CD4-positive, alpha-beta T cell (primary cell): ENCODE measurements at regions not wholly inside any gene's neighbourhood (a gene's known extent, or its start where the extent isn't known, plus 50 kb on each side); places are given as distances from the start of the nearest gene placed in this dataset.

Source experiments
- ATAC-seq: fragments of 200-7000 bp; cut with Tn5 transposase; one replicate; pipeline ENCODE4 v1.10.0; 2022; ENCODE audit warnings: mild to moderate bottlenecking; ENCODE audit not compliant: poor library complexity
- CTCF ChIA-PET: fragments of 350-600 bp; sonication (Branson Sonifier 250); formaldehyde crosslinking; loops from one replicate; lab custom pipeline; 2021; ENCODE audit warnings: antibody characterized with exemption, inconsistent platforms; lab: Charles Lee
- POLR2A ChIA-PET: fragments of 350-600 bp; sonication (Branson Sonifier 250); formaldehyde crosslinking; loops from one replicate; lab custom pipeline; 2021; ENCODE audit warnings: antibody characterized with exemption, inconsistent platforms; lab: Charles Lee
- DNase-seq, 14 experiments: peaks; one replicate each; pipeline ENCODE4 v3.0.0-alpha.2; 2013 to 2020; ENCODE audit warnings: mixed read lengths in 2 of 14
- H3K27ac ChIP-seq, 2 donors: one replicate each; pipeline versions ENCODE4 v1.5.1 to v1.7.0; 2013; ENCODE audit warnings: low read length in 2 of 2, low read depth in 1 of 2, mild to moderate bottlenecking in 1 of 2
- H3K27me3 ChIP-seq, 2 experiments: 1 replicate in 1 of 2; 2 replicates in 1 of 2; pipeline versions ENCODE4 v1.6.1 to v1.7.0; 2013; ENCODE audit warnings: low read length in 2 of 2, control low read depth in 1 of 2, mild to moderate bottlenecking in 1 of 2, moderate library complexity in 1 of 2; ENCODE audit not compliant: insufficient read depth in 2 of 2, control insufficient read depth in 1 of 2
- H3K36me3 ChIP-seq: one replicate; pipeline ENCODE4 v1.6.1; 2013; ENCODE audit warnings: low read length, control low read depth; ENCODE audit not compliant: insufficient read depth
- H3K4me1 ChIP-seq: one replicate; pipeline ENCODE4 v1.6.1; 2013; ENCODE audit warnings: low read length, control low read depth; ENCODE audit not compliant: insufficient read depth
- H3K4me3 ChIP-seq: one replicate; pipeline ENCODE4 v1.5.1; 2013; ENCODE audit warnings: mild to moderate bottlenecking, low read length, moderate library complexity
- H3K9me3 ChIP-seq, 2 experiments: 1 replicate in 1 of 2; 2 replicates in 1 of 2; pipeline versions ENCODE4 v1.6.1 to v1.7.0; 2013; ENCODE audit warnings: low read length in 2 of 2, mild to moderate bottlenecking in 2 of 2, control low read depth in 1 of 2, moderate library complexity in 1 of 2; ENCODE audit not compliant: control insufficient read depth in 1 of 2, insufficient read depth in 1 of 2
- H3K27ac Mint-ChIP-seq: one replicate; pipeline ENCODE4 v1.8.0; 2020; ENCODE audit warnings: mixed read lengths
- H3K27me3 Mint-ChIP-seq: one replicate; pipeline ENCODE4 v1.8.0; 2021; ENCODE audit warnings: mixed read lengths
- H3K36me3 Mint-ChIP-seq: one replicate; pipeline ENCODE4 v1.8.0; 2021; ENCODE audit warnings: low read depth, mixed read lengths
- H3K4me1 Mint-ChIP-seq: one replicate; pipeline ENCODE4 v1.8.0; 2021; ENCODE audit warnings: low read depth, mixed read lengths
- H3K4me3 Mint-ChIP-seq: one replicate; pipeline ENCODE4 v1.8.0; 2020; ENCODE audit warnings: mild to moderate bottlenecking, mixed read lengths
- H3K9me3 Mint-ChIP-seq: one replicate; pipeline ENCODE4 v1.8.0; 2020; ENCODE audit warnings: mixed read lengths
- intact Hi-C, 2 experiments: fragments of 100-400 bp; cut with DNase I in 1 of 2; cut with micrococcal nuclease in 1 of 2; formaldehyde crosslinking; loops; one replicate each; pipeline versions ENCODE4 v1.15.1 to v1.9.0; 2023 to 2025; cut with DNase I, micrococcal nuclease
- TF ChIP-seq, protein P1 (sequence below): fragments of 200-600 bp; IDR thresholded peaks from one replicate; pipeline ENCODE4 v1.8.0; 2022; ENCODE audit warnings: antibody characterized with exemption, mild to moderate bottlenecking

DNA sequence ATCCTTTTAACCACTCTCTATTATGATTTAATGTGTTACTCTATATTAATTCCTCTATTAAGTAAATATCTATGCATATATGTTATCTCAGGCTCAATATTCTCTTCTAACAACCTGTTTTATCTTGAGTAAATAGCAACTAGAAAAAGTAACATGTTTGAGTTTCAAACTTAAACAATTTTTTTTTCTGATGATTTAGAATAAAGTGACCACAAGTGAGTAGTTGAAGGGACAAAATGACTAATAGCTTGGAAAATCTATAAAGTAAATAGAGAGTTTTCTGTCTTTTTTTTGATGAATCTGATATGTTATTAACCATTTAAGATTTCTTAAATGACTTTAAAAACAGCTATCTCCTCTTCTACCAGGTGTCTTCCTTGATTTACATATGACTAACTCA is 483.8 kb downstream of the TFEC start:
- TF ChIP-seq, protein P1, sequence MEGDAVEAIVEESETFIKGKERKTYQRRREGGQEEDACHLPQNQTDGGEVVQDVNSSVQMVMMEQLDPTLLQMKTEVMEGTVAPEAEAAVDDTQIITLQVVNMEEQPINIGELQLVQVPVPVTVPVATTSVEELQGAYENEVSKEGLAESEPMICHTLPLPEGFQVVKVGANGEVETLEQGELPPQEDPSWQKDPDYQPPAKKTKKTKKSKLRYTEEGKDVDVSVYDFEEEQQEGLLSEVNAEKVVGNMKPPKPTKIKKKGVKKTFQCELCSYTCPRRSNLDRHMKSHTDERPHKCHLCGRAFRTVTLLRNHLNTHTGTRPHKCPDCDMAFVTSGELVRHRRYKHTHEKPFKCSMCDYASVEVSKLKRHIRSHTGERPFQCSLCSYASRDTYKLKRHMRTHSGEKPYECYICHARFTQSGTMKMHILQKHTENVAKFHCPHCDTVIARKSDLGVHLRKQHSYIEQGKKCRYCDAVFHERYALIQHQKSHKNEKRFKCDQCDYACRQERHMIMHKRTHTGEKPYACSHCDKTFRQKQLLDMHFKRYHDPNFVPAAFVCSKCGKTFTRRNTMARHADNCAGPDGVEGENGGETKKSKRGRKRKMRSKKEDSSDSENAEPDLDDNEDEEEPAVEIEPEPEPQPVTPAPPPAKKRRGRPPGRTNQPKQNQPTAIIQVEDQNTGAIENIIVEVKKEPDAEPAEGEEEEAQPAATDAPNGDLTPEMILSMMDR = no peak
- no peak overlapping the region for H3K4me3 Mint-ChIP-seq
- no peaks in the 10 kb centered on the region for H3K36me3 Mint-ChIP-seq
- Histone ChIP-seq H3K27me3 (no peaks in the 10 kb centered on the region), H3K9me3 (no peaks in the 10 kb centered on the region), H3K36me3 (no peaks in the 10 kb centered on the region), H3K4me3 (no peak overlapping the region), H3K4me1 (no peaks in the 10 kb centered on the region), H3K27ac (no peak overlapping the region)
- DNase-seq (no peak), ATAC-seq (no peak)
- intact Hi-C loops = no loop called here
- no peaks in the 10 kb centered on the region for H3K4me1 Mint-ChIP-seq
- no peaks in the 10 kb centered on the region for H3K9me3 Mint-ChIP-seq
- H3K27me3 Mint-ChIP-seq = peaks cover 3% of the 10 kb centered on the region
- ChIA-PET CTCF (interaction anchor here (0.6 kb wide), 1 partner anchor 403 kb away, joined by 3 read pairs; no protein-coding TSS in a partner anchor), POLR2A (no interaction called here)
- no peak overlapping the region for H3K27ac Mint-ChIP-seq

DNA sequence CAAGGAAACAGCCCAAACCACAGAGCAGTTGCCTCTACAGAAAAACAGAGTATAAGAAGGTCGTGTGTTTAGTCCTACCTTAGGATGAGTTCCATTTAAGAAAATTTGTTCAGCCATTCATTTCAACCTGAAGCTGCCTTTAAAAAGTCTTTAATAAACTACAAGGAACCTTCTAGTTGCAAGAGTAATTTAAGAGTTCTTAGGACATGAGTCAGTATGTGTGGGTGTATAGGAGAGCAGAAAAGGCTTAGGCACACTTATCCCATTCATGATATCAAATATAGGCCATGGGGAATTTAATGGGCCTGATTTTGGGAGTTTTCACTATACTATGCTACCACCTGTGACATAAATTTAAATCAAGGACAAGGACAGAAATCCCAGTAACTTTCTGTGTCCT is 496.8 kb downstream of the TFEC start:
- Histone ChIP-seq H3K27me3 (no peaks in the 10 kb centered on the region), H3K36me3 (no peaks in the 10 kb centered on the region), H3K9me3 (no peaks in the 10 kb centered on the region), H3K4me1 (no peaks in the 10 kb centered on the region), H3K27ac (no peak overlapping the region), H3K4me3 (no peak overlapping the region)
- Mint-ChIP-seq H3K4me3 (no peak overlapping the region), H3K9me3 (no peaks in the 10 kb centered on the region), H3K27ac (no peak overlapping the region), H3K36me3 (no peaks in the 10 kb centered on the region), H3K4me1 (no peaks in the 10 kb centered on the region), H3K27me3 (no peaks in the 10 kb centered on the region)
- ATAC-seq = no peak
- DNase-seq = no peak
- intact Hi-C loops = no loop called here
- CTCF ChIA-PET = no interaction called here
- POLR2A ChIA-PET = no interaction called here
- TF ChIP-seq, protein P1 = no peak

DNA sequence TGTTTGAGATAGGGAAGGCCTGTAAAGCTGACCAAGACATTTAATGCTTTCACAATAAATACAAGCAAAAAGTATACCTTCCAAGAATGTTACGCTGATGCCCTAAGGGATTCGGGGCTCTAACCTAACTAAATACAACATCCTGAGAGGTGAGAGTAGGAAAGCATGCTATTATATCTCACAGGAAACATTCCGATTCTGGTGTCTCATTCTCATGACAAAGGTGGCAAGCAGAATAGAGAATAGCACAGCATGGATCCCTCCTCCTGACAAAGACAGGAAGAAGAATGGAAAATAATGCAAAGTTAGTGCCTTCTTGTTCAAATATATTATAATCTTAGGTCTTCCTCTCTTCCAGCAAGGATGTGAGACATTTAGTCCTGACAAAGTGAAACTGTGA is 504.3 kb downstream of the TFEC start:
- Mint-ChIP-seq H3K9me3 (peaks cover 5% of the 10 kb centered on the region), H3K4me3 (no peak overlapping the region), H3K36me3 (no peaks in the 10 kb centered on the region), H3K4me1 (no peaks in the 10 kb centered on the region), H3K27me3 (peaks cover 6% of the 10 kb centered on the region), H3K27ac (no peak overlapping the region)
- no peaks in the 10 kb centered on the region for H3K4me1 ChIP-seq
- no peak overlapping the region for H3K27ac ChIP-seq
- H3K9me3 ChIP-seq = no peaks in the 10 kb centered on the region
- ChIA-PET CTCF (no interaction called here), POLR2A (no interaction called here)
- TF ChIP-seq, protein P1 = no peak
- H3K4me3 ChIP-seq = no peak overlapping the region
- no peaks in the 10 kb centered on the region for H3K27me3 ChIP-seq
- no peak for ATAC-seq
- DNase-seq = no peak
- H3K36me3 ChIP-seq = no peaks in the 10 kb centered on the region
- intact Hi-C loops = no loop called here
